KG1 (cell line): ENCODE measurements at regions not wholly inside any gene's neighbourhood (a gene's known extent, or its start where the extent isn't known, plus 50 kb on each side); places are given as distances from the start of the nearest gene placed in this dataset.

Experiments
- DNase-seq: peaks from one replicate; lab custom pipeline; 2025; lab: John Stamatoyannopoulos, UW

DNA sequence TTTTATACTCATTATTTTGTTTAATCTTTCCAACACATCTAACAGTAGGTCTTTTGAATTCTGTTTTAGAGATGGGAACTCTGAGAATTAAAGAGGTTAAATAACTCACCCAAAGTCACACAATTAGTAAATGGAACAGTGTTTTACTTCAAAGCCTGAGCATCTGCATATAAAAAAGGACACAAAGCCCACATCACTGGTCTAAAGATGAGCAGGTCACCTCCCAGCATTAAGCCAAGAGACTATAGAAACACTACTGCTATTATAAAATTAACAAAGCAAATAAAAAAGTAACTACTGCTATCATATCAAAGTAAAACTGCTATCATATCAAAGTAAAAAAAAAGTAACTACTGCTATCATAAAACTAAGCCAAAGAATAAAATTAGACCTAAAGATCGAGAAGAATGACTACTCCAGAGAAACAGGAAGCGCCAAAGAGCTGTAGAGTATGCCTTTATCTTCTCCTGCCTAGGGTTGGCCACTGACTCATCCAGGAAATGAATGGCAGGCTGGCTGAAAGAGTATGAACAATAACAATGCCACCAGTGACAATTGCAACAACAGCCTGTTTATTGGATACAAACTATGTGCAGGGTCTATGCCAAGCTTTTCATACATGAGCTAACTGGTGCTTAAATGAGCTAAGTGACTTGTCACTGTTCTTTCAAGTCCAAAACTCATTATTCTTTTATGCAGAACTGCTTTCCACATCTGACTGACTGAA, 1153.0 kb upstream of the TENM4 start:
- no peak for DNase-seq

DNA sequence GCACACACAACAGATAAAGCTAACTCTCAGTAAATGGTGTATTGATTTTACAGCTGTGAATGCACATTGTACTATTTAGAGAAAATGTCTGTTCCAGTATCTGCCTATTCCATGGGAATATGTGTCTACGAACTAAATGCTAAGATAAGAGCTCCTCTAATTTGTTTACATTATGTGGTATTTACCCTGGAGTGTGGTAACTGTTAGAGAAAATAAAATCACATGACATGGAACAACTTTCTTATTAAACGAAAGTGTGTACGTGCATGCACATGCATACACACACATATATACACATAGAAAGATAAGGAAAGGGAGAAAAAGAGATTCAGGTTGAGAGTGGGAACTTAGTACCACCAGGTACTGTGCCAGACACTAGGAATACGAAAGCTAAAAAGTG, 1151.7 kb upstream of the TENM4 start:
- DNase-seq, result no peak

DNA sequence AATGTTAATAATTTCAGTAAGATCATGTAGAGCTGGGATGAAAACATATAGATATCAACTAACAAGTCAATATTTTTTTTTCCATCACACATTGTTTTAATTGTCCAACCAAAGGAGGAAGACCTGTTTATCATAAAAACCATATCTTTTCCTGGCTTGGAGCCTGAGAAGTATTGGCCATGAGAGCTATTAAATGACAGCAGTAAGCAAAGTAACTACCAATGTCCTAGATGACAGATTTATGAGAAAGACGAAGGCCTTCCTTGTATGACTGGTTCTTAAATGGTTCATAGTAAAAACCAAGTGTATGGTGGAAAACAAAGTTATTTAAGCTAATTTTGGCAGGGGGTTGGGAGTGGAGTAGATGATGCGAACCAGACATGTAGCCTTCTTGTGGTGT, 1147.1 kb upstream of the TENM4 start:
- no peak for DNase-seq

DNA sequence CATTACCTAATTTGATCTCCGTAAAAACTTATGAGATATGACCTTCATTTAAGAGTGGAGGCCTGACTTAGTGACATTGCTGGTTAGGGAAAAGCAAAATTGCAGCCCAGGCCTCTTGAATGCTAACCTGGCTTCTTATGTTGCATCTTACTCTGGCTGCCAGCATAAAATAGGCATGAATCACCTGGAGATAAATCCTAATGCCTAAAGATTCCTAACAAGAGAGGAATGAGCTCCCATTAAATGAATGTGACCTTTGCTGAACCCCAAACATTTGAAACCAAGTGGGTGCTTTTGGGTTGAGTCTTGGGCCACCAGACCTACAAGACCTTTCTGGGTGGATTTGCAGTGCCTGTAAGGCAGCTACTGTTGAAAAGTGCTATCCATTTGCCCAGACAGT, 1145.6 kb upstream of the TENM4 start:
- no peak for DNase-seq

DNA sequence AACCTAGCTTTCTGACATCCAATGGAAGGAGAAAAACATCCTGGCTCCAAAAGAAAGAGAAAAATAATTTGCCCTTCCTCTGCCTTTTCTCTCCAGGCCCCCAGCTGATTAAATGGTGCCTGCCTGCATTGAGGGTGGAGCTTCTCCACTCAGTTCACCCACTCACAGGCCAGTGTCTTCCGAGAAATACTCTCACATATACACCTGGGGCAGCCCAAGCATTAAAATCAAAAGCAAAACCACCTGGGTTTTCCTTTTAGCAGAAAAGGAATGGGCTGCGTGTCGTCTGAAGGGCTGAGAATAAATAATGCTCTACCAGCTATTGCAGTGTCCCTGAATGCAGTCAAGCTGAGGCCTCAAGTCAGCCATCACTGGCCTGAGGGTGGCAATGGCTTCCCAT, 1143.8 kb upstream of the TENM4 start:
- no peak for DNase-seq

DNA sequence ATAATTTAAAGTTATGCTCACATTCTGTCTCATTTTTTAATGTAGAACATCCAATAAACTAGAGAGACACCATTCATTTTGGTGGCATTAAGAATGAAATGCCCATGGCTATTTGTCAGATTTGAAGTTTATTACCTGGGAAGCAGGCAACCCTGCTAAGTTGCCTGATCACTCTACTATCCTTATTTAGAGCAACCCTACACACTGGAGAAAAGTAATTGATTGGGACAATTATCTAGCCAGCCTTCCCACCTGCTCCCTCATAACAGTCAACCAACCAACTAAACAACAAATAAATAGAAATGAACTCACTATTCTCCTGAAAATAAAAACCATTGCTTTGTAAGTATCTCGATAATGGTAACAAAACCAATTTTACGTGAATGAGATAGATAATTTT, 1129.0 kb upstream of the TENM4 start:
- DNase-seq, result no peak

DNA sequence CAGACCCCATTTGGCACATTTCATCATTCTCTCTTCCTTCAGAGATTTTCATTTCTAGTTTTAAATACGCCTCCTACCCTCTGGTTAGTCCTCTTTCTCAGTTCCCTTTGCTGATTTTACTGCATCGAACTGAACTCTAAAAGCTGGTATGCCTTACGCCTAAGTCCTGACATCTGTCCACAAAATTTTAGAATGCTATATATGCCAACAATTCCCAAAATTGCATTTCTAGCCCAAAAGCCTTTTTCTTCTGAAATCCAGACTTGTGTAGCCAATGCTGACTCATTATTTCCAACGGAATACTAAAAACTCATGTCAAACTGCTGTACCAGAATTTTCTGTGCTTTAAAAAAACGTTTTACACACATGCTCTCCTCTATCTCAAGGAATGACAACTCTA, 1124.4 kb upstream of the TENM4 start:
- no peak for DNase-seq

DNA sequence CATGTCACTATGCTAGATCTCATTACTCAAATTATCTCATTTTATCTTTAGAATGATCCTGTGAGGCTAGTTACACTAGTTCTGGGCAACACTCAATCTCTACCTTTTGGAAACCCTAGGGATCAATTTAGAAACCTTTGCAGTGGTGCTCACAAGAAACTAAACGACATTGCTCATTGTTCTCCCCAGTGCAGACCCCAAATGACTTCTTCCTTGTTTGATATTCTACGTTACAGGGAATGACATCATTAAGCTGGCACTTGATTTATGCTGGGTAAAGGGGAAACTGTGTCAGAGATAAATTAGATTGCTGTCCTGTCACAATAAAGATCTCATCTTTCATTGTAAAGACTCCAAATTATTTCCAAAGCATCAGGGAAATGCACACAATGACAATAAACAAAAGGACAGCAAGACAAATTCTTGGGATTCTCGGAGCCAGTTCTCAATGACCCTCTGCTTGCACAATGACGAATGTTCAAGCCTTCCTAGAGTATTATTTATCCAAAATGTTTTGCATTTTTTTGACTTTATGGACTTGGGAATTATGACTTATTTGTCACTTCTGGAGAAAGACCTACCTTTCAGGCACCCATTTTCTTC, 1121.8 kb upstream of the TENM4 start:
- no peak for DNase-seq

DNA sequence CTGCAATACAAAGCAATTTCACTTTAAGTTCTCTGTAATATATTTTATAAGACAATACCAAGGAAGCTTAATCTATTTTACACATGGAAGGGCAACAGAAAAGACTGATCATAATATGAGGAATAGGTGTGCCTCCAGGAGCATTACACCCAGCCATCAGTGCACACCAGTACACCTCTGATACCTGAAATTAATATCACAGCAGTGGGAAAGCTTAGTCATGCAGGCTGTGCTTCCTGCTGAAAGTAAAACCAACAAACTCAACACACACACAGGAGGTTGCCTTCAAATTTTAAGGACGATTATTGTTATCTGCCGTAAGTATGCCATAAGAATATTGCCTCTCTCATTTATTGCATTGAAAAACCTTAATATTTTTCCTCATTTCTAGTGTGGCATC, 1119.1 kb upstream of the TENM4 start:
- no peak for DNase-seq

DNA sequence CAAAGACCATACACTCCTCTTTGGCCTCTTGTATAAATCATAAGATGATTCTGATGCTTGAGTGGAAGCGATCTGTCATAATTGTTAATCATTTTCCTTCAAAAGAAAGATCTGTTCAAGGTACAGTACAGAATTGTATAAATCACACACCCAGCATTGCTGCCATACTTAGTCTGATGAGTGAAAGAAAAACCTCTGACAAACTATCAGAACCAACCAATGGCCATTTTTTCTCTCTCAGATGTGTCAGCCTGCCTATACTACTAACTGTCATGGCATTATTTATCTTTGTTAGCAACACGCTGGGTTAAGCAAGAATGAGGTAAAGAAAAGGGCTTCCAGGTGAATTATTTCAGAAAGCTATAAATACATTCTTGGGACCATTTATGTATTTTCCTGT, 1112.7 kb upstream of the TENM4 start:
- DNase-seq, result no peak

DNA sequence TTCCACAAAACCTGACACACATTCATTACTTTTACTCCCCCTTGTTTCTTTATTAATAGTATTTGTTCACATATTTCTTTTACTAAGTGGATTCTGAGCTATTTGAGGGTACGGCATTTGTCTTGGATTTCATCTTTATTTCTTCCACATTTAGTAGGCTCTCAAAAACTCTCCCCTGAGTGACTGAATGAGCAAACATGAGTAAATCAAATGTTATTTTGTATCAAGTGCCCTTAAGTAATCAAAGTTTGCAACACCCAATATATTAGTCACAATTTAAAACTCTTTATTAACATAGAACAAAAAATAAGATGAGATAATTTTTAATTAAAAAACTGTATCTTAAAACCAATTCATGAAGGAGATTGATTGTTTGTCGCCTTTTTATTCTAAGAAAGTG, 1101.9 kb upstream of the TENM4 start:
- no peak for DNase-seq

DNA sequence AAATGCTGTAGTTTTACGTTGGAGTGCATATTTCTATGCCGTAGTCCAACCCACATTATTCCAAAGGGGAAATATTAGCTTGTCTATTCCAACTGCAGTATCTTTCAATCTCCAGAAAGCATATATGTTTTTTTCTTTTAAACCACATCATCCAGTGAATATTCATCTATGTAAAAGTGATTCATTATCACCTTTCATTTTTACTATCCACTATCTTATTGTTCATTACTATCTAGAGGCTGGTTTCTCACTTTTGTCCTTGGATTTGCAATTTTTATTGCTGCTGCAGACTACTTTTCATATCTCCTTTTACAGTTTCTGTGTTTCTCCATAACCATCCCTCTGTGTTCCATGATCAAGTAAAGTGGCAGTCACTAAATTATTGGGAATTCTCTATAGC, 1097.2 kb upstream of the TENM4 start:
- DNase-seq, result no peak

DNA sequence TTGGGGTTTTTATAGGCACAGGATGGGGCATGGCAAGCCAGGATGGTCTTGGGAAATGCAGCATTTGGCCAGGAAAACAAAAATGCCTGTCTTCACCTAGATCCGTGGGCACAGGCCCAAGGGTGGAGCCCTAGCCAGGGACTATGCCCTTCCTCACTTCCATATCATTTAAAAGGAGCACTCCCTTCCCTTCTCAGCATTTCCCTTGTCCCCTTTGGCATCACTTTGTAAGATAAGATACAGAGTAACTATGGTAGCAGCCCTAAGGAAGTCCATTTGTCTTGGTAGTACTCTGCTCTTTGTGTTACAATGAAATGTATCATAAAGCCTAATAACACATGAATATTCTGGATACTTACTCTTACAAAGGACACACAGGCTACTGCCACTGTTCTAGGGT, 1092.6 kb upstream of the TENM4 start:
- no peak for DNase-seq

DNA sequence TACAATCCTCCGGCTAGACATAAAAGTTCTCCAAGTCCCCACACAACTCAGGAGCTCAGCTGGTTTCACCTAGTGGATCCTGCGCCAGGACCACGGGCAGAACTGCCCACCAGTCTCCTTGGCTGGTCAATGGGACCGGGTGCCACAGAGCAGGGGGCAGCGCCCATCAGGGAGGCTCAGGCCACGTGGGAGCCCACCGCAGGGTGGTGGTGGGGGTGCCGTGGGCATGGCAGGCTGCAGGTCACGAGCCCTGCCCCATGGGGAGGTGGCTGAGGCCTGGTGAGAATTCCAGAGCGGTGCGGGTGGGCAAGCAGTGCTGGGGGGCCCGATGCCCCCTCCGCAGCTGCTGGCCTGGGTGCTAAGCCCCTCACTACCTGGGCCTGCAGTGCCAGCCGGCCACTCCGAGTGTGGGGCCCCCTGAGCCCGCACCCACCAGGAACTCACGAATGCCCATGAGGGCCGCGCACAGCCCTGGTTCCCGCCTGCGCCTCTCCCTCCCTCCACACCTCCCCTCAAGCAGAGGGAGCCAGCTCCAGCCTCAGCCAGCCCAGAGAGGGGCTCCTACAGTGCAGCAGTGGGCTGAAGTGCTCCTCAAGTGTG, 1091.9 kb upstream of the TENM4 start:
- no peak for DNase-seq

DNA sequence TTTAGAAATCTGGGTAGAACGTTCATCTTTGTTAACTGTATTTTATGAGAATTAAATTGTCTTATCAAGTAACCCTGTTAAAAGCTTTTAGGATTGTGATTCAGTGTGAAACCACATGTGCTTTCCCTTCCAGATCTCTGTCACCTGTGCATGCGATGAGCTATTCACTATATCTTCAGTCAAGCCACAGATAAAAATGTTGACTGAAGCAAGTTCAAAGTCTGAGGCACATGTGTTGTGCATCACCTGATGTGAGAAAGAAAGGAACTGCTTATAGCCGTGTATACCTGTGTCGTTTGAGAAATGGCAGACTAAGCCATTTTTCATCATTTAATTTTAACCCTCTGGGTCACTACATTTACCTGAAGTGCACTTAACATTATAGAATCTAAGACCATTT, 1088.9 kb upstream of the TENM4 start:
- DNase-seq, result no peak

DNA sequence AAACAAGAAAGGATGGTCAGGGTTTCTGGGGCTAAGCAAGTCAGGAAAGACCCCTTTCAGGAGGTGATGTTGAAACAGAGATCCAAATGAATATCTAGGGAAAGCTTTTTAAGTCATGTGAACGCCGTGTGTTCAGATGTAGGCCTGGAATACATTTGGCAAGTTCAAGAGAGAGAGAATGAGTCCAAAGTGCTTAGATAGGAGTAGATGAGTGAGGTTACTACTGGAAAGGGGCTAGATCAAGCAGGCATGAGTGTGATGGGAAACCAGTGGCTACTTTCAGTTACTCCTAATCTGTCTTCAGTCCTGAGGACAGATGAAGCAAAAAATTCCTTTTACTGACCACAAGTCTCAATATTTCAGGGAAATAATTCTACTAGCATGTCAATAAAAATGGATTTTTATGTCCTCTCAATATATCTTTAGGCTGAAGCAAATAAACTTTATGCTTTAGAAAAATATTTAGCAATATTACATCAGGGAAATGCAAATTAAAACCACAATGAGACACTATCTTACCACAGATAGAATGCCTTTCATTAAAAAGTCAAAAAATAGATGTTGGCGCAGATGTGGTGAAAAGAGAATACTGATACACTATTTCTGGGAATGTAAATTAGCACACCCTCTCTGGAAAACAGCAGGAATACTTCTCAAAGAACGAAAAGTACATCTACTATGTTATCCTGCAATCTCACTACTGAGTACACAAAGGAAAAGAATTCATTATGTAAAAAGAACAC, 1085.0 kb upstream of the TENM4 start:
- no peak for DNase-seq

DNA sequence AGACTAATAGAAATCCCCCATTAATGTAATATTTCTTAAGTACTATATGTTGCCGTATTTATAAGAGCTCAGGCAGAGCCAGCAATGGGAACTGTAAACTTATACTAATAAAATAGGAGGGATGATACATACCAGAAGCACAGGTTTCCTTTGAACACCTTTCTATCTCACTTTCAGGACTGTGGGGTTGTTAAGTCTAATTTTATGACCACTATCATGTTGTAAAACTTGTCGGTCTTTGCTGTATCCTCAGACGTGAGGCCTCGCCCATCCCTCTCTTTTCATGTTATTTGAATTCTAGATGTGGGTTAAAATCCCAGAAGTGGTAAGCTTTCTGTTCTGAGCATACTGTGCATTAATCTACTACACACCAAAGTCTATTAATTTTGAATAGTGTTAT, 1083.5 kb upstream of the TENM4 start:
- DNase-seq, result no peak

DNA sequence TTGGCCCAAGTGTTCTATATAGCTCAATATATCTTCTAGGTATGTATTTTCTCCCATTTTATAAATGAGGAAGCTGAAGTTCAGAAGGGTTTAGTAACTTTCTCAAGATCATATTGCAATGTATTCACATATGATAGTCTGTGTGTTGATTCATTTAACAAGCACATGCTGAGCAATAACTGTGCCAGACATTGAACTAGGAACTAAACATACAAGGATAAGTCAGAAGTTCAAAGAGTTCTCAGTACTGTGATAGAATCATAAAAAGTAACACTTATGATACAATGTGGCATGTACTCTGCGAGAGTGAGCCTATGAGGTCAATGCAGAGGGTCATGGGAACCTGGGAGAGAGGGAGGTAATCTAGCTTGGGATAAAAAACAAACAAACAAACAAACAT, 1082.2 kb upstream of the TENM4 start:
- DNase-seq, result no peak

DNA sequence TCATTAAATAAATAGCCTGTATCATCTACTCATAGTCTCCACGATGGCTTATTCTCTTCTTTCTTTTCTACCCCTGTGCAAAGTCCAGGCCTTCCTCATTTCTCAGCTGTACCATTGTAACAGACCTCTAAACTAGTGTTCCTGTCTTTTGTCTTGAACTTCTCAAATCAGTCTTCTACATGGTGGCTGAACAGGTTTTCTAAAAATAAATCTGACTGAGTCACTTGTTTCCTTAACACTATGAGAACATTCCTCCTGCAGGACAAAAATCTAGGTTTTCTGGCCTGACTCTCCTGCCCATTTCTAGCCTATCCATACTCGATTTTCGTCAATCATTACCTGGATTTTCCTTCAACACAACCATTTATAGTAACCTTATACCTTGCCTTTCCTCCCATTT, 1080.8 kb upstream of the TENM4 start:
- DNase-seq, result no peak

DNA sequence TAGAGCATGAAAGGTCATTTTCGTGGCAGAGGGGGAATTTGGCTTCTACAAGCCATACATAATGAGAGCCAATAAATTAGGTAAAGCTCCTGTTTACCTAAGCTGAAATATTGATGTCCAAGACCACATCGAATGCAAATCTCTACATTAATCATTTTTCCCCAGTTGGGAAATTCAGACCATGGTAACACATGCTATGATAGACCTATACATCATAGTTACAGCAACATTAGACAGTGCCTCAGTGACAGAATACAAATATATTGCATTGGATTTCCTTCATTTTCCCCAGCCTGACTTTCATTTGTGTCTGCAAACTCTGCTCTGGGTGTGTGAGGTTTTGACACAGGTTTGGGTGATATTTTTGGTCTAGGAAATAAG, 1079.7 kb upstream of the TENM4 start:
- no peak for DNase-seq

DNA sequence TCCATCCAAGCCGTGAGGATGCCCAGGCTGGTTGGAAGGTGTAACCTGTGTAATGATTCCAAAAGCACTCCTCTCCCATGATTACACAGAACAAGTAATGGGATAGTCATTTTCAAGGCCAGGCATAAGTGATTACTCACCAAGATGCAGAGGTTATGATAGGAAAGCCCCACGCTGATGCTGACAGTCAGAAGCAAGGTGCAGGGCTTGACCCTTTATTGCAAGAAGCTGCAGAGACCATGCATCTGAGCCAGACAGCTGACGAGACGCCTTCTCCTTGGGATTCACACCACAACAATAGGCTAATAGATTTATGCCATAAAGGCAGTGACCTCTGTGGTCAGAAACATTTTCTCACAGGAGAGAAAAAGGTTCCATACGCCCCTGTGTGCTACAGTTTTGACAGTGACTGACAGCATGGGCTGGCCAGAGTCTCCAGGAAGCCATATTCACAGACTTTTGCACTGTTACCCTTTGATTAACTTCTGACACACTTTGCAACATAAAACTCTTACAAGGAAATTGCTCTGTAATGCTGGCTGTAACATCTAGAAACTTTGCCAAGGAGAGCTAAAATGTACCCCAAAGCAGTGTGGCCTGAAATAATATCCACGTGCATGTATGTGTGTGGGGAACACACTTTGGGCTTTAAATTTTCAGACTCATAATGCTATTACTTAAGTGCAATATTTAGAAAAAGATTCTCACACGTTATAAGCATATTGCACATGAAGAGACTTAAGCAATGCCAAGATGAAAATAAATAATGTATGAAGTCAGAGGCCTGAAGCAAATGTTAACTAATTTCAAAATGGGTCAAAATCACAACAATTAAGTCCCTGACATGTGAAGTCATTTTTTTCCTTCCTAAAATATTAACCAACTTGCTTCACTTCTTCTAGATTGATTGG, 1079.0 kb upstream of the TENM4 start:
- no peak for DNase-seq

DNA sequence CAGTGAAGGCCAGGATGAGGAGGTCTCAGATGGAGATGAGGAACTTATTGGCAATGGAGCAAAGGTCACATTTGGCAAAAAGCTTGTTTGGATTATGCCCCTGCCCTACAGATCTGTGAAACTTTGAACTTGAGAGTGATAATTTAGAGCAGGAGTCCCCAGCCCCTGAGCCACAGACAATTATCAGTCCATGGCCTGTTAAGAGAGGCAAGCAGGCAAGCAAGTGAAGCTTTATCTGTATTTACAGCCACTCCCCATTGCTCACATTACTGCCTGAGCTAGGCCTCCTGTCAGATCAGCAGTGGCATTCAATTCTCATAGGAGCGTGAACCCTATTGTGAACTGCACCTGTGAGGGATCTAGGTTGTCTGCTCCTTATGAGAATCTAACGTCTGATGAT, 1076.9 kb upstream of the TENM4 start:
- DNase-seq, result no peak
